Embryonic facial prominence (tissue), 1 donor: ENCODE measurements at regions not wholly inside any gene's neighbourhood (a gene's known extent, or its start where the extent isn't known, plus 50 kb on each side); places are given as distances from the start of the nearest gene placed in this dataset.

ENCODE experiments used
- DNase-seq: peaks from one replicate; pipeline ENCODE4 v3.0.0-alpha.2; 2016; ENCODE audit errors: extremely low spot score

DNA sequence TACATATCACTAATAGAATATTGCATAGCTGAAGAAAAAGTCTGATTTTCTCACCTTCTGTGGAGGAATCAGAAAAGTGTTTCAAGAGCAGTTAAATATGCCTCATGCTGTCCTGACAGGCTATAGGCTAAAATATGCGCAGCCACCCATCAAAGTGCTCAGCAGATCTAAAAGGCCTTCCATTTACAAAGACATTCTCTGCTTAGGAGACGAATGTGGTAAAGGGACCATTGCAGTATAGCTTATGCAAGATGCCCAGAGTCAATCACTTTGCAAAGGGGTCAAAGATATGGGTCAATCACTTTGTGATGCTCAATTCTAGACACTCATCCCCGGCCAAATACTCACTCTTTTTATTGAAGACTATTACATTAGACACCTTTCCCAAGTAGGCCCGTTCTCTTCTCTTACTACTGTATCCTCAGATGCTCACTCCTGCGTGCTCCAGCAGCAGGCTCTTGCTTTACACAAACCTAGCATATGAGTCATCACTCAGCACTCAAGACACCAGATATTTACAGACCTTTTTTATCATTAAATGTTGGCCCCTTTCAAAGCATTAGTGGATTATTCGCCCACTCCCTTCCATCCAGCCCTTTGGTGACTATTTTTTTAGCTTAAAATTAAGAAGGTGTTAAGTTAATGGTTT lies 568.2 kb upstream of the CDH18 start:
- no peak for DNase-seq

DNA sequence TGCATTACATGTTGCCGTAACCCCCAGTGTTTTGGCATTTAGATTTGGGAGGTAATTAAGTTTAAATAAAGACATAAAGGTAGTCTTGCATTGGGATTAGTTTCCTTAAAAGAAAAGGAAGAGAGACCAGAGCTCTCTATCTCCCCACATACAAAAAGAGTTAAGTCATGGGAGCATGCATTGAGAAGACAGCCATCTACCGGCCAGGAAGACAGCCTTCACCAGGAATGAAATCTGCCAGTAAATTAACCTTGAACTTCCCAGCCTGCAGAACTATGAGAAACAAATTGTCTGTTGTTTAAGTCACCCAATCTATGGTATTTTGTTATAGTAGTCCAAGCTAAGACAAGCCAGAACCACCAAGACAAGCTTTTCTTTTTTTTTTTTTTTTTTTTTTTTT lies 567.0 kb upstream of the CDH18 start:
- DNase-seq, result no peak

DNA sequence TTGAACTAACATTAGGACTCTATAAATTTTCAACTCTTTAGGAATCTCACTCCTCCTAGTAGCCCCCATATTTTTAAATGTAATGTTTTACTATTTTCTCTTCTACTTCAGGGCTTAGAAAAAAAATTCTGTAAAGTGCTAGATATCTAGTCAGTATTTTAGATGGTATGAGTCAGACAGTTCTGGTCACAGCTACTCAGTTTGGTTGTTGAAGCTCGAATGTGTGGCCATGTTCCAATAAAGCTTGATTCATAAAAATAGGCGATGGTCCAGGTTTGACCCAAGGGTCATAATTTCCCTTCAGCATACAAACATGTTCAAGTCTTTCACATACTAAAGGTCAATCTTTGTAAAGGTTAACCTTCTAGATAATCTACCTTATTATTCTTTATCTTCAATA lies 566.0 kb upstream of the CDH18 start:
- DNase-seq, result no peak

DNA sequence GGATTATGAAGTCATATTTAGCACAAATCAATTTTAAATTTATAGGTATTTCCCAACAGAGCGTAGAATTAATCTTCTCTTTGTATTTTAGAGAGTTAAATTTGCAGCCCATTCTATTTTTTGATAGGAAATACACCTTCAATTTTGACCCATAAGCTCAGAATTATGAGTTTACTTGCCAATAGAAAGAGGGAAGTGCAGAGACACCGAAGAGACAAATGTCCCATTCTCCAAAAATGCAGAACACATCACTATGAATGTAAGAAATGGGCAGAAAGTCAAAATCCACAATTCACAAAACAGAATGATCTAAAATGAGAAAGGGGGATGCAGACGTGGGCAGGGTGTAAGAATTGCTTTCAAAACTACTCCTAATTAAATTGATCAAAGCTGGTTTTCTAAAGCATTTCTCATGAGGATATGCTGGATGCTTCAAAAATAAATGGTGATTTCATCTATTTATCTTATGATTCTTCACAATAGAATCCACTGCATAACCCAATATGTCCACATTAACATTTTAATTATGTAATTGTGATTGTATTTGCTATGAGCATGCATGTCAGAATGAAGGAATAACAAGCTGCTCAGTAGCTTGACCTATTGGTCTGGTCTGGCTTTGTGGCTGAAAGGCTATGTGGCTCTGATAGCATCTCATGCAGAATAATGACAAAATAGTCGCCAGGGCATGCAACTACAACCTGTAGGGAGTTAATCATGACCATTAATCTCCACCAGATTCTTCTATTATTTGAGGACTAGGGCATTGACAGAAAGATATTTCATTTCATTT lies 550.1 kb upstream of the CDH18 start:
- DNase-seq, result no peak

DNA sequence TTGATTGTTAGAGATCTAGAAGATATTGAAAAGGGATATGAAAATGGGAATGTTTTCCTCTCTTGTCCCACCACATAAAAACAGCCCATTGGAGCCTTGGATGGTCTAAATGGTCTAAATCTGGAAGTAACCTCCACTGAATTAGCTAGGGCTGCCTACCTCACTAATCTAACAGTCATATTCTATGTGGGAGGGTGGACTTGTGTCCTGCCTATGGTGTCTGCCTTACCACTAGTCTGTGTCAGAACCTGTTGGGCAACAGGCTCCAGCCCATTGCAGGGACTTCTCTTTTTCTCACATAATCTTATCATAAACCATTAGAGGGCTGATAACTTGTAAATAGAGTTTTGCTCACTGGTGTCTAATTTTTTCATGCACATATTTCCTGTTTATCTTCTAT lies 548.8 kb upstream of the CDH18 start:
- no peak for DNase-seq

DNA sequence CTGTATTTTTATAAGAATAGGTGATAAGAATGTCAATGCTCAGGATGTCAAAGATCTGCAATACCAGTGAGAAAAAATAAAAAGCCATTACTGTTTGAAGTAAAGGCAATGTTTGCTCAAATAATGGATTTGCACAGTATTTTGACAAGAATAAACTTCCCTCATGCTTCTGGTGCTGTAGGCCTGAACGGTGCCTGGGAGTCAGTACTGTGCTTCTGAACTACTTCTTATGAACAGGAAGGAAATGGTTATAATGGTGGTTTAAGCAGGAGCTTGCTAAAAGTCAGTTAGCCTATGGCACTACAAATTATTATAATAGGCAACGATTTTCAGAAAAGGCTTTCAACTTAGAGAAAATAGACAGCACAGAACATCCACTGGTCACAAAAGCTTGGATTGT lies 548.3 kb upstream of the CDH18 start:
- DNase-seq, result no peak

DNA sequence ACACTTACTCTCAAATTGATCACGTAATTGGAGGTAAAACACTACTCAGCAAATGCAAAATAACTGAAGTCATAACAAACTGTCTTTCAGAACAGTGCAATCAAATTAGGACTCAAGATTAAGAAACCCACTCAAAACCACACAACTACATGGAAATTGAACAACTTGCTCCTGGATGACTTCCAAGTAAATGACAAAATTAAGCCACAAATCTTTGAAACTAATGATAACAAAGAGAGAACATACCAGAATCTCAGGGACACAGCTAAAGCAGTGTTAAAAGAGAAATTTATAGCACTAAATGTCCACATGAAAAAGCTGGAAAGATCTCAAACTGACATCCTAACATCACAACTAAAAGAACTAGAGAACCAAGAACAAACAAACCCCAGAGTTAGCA lies 540.5 kb upstream of the CDH18 start:
- DNase-seq, result no peak

DNA sequence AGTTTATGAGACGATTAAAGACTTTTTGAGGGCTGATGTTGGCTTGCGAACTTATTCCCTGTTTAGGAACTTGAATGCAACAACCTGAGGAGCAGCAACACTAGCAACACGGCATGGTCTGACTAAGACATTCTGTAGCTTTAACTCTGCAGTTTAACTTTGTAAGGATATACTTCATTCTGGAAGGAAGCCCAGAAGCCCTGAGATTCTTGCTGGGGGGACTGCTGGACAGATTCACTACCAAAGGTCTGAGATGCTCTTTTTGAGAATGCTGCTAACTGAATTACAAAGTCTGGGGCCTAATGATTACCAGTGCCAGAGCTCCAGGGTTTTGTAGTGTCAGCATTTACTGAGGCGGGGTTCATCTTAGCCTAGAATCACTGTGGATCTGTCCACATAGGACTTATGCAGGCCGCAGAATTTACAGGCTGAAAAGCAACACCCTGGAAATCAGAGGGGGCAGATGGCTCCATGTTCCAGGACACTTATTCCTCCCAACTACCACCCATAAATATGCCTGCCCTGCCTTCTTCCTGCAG lies 537.1 kb upstream of the CDH18 start:
- no peak for DNase-seq

DNA sequence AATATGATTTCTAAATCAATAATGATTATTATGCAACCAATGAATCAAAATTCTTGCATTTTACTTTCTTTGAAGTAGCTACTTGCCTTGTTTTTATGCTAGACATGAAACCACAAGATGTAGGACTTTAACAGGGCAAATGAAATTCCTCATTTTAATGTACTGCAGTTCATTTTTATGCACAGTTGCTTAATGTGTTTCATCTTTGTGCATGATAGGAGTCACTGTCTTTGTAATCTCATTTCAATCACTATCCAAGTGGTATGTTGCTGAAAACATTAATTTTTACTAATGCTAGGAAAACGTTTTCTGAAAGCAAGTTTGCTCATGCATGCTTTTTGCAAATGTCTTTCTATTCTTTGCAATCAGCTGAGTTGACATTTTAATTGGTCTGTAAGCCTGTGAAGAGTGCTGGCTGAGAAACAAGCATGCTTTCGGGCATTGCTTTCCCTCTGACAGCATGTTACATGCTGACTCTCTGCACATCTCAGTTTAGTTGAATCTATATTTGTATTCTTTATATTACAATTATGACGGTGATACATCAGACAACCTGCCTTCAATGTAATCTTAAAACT lies 535.0 kb upstream of the CDH18 start:
- no peak for DNase-seq

DNA sequence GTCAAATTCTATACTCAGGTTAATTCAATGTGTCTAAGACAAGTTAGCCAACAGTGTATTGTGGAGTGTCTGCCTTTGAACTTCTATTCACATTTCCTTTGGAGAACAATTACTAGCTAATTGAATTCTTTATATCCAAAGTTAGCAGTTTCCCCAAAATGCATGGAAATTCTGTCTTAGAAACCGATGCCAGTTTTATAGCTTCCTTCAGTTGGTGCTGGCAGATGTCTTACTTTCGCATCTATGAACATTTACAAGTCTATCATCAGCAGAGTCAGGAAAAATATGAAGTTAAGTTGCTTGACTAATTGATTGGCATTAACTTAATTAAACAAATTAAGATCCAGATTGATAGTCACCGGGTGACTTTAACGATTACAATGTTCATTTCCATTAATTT lies 527.6 kb upstream of the CDH18 start:
- DNase-seq, result no peak

DNA sequence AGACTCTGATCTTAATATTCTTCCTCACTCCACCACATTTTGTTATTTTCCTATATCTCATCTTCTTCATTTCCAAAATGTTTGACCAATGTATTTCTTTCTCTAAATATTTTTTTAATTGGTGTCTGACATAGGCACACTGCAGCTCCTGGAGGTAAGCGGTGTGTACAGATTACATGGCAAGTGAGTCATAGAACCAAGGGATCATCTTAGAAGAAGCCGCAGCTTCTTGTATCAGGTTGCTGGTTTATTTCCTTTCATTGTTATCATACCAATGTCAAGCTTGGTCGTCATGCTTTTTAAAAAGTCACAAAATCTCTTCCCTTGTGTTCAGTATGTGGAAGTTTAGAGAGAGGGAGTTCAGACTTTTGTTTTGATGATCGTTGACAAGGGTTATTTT lies 526.1 kb upstream of the CDH18 start:
- DNase-seq, result no peak

DNA sequence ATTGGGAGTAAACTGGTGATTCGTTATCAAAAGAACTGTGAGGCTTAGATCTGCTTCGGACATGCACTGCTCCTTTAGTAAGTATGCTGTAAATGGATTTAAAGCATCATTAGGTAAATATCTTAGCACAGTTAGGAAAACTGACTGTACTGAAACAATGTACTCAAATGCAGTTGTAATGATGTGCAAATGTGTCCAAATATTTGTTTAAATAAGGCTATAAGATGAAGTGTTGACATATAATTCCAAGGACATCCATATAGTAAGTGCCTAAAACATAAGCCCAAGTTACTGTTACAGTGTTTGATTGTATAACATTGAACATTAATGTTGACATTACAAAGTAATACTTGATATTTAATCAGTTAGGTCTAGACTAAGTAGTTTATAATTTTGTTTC lies 512.5 kb upstream of the CDH18 start:
- no peak for DNase-seq

DNA sequence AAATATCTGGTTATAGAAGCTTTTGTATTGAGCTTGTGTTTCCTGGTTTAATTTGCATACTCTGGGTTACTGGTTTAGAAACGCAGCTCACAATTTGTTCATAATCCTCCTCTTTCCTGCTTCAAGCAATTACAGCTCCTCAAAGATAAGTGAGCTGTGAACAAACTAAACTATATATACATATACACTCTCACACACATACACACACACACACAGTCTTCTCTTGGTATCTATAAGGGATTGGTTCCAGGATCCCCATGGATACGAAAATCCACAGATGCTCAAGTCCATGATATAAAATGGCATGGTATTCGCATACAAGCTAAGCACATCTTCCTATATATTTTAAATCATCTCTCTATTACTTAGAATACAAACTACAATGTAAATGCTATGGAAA lies 510.9 kb upstream of the CDH18 start:
- no peak for DNase-seq

DNA sequence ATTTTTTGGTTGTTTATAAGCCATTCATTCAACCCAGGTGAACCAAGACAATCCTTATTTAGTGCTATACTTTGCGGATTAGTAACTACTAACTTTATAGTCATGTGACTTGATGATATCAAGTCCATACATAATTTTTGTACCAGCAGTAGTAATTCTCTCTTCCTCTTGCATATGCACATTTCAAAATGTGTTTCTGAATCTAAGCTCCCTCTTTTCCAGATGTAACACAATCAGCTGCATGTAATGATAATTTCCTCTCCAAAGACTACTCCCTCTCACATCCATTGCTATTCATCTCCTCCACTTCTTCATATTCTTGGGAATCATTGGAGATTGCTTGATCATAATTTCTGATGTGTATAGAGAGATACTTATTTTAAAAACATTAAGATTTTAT lies 510.1 kb upstream of the CDH18 start:
- no peak for DNase-seq

DNA sequence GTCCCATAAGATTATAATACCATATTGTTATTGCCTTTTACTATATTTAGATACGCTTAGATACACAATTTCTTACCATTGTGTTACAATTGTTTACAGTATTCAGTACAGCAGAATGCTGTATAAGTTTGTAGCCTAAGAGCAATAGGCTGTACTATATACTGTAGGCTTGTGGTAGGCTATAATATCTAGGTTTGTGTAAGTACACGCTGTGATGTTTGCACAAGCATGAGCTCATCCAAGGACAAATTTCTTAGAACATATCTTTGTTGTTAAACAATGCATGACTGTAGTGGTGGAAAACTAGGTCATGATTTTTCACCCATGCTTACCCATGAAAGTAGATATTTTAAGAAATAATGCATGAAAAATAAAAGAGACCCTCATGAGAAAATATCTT lies 509.4 kb upstream of the CDH18 start:
- DNase-seq, result no peak

DNA sequence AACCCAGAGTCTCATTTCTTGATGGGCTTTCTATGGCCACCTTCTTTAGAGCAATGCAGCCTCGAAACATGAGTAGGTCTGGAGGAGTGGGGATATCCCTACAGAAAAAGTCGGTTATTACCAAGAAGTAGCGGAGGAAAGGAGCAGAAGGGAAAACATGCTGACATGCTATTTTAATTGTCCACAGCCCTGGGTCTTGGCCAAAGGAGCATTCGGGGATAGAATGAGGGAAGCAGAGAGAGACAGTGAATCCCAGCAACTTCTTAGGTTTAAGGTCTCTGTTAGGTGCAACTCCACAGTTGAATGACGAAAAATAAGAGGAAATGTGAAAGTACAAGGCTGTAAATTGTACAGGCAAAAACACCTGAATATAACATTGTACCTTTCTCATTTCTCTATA lies 506.7 kb upstream of the CDH18 start:
- DNase-seq, result no peak

DNA sequence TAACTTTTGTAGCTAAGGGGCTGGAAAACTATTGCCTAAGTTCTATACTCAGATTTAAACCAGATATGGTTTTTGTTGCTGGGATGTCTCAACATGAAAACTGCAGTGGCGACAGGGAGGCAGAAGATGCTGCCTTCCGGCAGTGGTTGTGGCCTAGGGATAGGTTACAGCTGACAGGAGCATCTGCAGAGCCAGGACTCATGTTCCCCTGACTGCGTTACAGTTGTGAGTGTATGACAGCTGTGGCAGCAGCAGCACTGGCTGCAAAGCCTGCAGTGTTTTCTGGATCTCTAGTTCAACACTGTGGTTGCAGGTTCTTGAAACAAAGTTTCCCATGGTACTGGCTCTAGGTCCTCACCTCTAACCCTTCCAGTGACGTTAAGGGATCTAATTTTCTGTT lies 498.8 kb upstream of the CDH18 start:
- no peak for DNase-seq

DNA sequence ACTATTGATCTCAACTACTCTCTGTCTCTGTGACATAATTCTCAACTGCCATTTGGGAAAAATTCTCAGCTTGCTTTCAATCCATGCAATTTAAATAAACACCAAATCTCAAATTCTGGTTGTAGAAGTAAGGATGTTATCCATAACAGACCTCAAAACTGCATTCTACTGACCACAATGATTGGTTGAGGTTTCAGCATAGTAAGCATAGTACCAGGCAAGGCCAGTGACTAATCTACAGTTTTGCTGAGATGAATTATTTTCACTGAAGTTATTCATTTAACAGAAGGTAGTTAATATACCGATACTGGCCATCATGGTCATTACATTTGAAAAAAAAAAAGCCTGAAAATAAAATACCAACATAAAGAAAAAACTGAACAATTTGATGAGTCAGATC lies 488.0 kb upstream of the CDH18 start:
- DNase-seq, result no peak

DNA sequence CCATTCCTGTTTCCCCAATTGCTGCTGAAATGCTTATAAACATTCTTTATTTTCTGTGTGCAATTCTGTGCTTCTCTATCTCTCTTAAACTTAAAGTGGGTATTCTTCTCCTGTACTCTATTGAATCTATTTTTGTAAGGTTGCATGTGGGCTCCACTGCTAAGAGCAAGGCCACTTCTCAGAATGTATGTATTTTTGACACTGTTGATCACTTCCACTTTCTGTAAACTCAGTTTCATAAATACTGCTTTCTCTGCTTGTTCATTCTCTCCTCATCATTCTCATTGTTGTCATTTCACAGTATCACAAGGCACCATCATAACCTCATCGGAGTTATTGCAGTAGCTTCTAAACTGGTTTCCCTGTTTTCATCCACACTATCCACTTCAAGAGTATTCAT lies 483.0 kb upstream of the CDH18 start:
- no peak for DNase-seq

DNA sequence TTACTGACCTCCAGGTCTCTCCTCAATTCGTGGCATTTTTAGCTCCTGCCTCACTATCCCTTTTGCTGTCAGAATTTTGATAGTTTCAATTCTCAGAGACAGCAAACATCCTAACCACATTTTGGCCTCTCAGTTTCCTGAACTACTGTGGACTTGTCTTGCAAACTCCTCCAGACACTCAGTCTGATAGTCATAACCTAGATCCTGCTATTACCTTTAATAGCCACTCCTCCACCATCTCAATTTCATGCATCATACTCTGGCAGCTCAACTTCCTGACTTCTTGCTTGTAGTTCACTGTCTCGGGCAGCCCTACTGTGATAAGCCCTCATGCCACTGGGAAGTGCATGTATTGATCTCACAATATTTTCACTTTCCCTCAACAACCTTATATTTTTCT lies 481.8 kb upstream of the CDH18 start:
- DNase-seq, result no peak

DNA sequence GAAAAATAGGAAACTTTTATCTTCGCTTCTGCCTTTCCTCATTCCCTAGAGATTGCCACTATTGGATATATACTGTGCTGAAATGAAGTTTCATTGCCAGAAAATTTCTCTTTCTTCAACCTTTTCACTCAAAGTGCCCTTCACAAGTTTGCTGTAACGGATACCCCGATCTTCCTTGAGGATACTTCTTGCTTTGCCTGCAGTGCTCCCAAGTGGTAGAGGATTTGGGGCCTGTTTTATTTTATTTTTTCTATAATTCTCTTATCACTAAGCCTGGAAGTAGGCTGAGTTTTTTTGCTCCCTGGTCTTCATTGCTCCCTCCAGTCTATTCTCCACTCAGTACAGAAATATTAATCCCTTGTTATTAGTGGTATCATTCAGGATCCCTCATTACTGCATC lies 481.4 kb upstream of the CDH18 start:
- no peak for DNase-seq

DNA sequence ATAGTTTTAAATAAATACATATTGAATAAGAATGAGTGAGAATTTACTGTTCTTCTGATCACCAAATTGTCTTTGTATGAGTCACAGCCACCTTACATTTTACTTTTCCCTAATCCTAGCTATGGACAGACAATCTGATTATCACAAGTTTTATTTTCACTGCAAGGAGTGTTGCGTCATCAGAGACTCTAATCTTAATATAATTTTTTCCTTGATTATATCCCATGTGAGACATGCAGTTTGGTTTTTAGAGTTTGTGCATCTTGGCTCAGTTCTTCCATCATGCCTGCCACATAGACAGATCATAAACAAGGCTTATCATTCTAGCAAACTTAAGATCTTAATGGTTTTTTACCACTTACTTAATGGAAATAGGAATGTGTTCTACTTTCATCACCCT lies 478.5 kb upstream of the CDH18 start:
- DNase-seq, result no peak

DNA sequence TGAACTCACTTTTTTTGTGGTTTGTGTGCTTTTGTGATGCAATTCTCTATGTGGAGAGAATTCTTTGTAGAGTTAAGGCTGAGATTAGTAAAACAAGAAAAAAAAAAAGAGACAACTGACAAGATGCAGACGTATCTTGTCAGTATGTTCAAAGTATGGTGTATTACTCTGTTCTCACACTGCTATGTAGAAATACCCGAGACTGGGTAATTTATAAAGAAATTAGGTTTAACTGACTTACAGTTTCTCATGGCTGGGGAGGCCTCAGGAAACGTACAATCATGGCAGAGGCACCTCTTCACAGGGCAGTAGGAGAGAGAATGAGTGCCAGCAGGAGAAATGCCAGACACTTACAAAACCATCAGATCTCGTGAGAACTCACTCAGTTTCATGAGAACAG lies 475.2 kb upstream of the CDH18 start:
- no peak for DNase-seq
